HG03439 (cell line): ENCODE measurements at regions not wholly inside any gene's neighbourhood (a gene's known extent, or its start where the extent isn't known, plus 50 kb on each side); places are given as distances from the start of the nearest gene placed in this dataset.

ENCODE experiments used
- ATAC-seq: cut with Tn5 transposase; IDR thresholded peaks from one replicate; pipeline ENCODE4 v1.9.1; 2021; ENCODE audit warnings: mild to moderate bottlenecking, moderate library complexity; ENCODE audit not compliant: unreplicated experiment

- ATAC-seq = no peak
Observed at GRCh38 chr9:28547527-28547926, 974.2 kb upstream of the C9orf72 start.

- no peak for ATAC-seq
Observed at GRCh38 chr9:28563291-28563934, 990.1 kb upstream of the C9orf72 start.

- ATAC-seq = no peak
Observed at GRCh38 chr9:28583832-28584231, 1010.6 kb upstream of the C9orf72 start.

DNA sequence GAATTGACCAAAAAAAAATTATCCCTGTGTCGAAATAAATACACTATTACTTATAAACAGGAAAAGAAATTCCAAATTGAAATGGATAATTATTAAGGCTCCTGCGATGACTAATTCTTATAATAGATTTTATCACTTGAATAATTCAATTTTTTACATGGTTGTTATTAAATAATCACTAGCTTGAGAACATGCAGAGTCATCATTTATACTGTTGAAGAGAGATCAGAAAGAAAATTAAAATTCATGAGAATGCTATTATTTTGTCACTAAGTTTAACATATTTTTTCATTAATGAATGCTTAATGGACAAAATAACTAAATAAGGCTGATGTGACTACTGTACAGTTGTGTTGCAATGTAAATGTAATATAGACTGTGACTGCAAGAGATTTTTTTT is 1011.3 kb upstream of the C9orf72 start:
- no peak for ATAC-seq

GRCh38 chr9:28587052-28587451 is 1013.8 kb upstream of the C9orf72 start:
- ATAC-seq = no peak

DNA sequence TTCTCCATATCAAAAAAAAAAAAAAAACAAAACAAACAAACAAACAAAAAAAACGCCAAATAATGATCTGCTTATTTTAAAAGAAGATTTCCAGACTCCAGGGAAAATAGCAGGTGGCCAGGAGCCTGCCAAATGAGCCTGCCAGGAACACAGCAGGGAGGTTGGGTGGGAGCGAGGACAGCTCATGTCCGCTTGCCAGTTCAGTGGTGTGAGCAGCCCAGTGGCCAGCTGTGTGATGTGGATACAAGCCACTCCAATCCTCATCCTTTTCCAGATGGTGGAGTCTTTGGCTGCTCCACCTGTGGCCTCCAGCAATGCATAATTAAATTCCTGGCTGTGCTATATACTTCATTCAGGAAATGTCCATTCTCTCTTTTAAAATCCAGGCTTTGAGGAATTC is 1025.1 kb upstream of the C9orf72 start:
- no peak for ATAC-seq

DNA sequence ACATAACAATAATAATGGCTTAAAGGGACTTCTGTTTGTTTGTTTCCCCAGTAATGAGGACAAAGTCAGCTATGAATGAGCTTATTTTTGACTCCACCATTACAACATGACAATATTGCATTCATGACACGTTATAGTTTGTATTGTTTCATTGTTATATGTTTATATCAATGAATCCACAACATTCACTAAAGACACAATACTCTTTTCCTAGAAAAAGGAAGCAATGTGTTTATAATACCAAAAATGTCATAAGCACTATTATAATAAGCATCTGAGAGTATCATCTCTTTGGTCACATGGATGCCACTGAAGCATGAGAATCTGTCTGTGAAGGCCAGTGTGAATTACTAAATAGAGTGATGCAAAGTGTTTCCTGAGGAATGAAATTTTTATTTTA is 1026.9 kb upstream of the C9orf72 start:
- no peak for ATAC-seq

DNA sequence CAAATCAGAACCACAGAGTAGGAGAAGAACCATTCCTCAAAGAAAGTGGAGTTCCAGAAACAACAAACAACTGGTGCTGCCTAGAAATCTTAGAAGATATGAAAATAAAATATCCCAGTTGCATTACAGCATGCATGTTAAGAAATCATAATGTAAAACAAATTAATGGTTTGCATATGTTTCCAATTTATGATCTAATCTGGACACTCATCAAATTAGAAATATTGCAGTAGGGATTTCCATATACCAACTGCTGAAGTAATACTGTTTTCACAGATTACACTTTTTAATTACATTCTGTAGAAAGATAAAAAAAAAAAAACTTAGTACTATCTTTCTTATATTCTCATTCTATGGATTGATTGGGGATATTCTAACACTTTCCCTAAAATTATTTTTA is 1034.6 kb upstream of the C9orf72 start:
- no peak for ATAC-seq

DNA sequence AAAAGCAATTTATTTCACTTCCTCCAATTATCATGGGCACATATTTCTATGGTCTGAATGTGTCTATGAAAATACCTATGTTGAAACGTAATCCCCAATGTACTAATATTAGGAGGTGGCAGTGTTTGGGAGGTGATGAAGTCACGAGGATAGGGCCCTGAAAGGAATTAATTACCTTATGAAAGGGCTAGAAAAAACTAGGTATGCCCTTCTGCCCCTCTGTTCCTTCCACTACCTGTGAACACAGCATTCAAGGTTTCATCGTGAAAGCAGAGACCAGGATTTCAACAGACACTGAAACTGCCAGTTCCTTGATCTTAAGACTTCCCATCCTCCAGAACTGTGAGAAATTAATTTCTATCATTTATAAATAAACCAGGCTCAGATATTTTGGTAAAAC is 1037.1 kb upstream of the C9orf72 start:
- no peak for ATAC-seq

- ATAC-seq = no peak
Observed at GRCh38 chr9:28616310-28616709, 1043.0 kb upstream of the C9orf72 start.

DNA sequence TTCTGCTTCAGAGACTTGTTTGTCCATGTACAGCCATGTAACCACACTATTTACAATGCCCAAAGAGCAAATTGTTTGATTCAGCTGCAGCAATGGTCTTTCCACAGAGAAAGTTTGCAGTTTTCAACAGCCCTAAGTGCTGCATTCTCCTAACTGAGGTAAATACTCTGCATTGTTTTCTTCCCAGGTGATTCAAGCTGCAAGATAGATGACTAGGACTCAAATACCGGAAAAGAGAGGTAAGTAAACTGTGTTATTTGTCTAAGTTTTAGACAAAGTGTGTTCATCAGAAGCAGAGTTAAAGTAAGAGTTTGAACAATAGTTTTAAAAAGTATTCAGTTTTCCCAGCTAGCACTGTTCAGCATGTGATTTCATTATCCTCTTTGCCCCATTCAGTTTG is 1046.7 kb upstream of the C9orf72 start:
- ATAC-seq = no peak

DNA sequence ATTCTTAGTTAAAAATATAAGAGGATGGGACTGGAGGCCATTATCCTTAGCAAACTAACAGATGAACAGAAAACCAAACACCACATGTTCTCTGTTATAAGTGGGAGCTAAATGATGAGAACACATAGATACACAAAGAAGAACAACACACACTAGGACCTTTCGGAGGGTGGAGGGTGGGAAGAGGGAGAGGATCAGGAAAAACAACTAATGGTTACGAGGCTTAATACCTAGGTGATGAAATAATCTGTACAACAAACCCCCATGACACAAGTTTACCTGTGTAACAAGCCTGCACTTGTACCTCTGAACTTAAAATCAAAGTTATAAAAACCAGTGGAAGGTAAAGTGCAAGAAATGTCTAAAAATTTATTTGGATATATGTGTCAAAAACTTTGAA is 1047.4 kb upstream of the C9orf72 start:
- ATAC-seq = no peak

- no peak for ATAC-seq
Observed at GRCh38 chr9:28624771-28625170, 1051.5 kb upstream of the C9orf72 start.

DNA sequence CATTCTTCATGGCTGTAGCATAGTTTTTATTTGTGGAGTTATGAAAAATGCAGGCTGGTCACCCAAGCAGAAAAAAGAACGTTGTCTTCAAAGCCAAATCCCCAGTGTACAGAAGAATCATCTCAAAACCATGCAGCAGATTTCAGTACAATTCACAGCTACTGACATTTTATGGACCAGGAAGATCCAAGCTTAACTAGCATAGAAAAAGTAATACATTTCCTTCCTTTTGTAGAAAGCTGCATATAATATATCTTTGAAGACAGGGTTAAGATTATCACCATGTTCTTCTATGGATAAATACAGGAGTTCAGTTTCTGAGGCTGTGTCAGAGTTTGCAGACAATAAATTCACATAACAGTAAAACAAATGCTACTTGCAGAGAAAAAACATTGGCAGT is 1054.8 kb upstream of the C9orf72 start:
- no peak for ATAC-seq

- no peak for ATAC-seq
Observed at GRCh38 chr9:28648723-28649122, 1075.4 kb upstream of the C9orf72 start.

DNA sequence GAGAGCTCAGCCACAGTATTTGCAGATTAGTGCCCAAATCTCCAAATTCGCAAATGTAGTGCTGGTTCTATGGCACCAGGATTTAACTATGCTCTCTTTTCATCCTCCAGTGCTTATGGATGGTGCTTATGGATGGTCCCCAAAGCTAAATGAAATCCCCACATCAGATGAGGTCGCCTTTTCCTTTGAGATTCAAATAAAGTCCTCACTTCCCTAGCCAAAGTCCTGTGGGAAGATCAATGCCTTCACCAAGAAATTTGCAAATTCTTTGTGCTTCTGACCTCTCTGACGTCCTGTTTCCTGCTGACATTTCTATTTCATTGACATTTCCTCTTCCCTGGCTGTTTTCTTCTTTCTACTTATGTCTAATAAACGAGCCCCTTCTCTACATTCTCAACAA is 1077.0 kb upstream of the C9orf72 start:
- ATAC-seq = no peak

DNA sequence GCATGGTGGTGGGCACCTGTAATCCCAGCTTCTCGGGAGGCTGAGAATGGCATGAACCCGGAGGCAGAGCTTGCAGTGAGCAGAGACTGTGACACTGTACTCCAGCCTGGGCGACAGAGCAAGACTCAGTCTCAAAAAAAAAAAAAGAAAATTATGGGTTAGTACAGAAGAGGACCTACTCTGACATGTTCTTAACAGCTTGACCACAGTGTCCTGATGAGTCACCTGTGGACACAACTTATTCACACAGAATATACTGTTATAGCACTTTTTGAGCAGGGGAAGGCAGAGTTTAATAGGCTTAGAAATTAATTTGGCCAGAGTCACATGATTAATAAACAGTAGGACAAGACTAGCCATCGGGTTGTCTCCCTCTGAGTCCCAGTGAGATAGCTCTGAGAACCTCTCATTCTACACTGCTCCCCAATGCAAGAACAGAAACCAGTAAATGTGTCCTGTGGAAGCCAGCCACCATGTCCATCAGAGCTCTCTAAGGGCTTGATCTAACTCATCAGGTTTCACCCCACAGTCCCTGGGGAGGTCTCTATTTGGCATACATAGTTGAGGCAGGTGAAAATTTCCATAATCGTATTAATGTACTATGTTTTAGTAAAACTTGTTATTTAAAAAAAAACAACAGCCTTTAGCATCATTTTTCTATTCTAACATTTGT is 1077.9 kb upstream of the C9orf72 start:
- ATAC-seq = no peak

DNA sequence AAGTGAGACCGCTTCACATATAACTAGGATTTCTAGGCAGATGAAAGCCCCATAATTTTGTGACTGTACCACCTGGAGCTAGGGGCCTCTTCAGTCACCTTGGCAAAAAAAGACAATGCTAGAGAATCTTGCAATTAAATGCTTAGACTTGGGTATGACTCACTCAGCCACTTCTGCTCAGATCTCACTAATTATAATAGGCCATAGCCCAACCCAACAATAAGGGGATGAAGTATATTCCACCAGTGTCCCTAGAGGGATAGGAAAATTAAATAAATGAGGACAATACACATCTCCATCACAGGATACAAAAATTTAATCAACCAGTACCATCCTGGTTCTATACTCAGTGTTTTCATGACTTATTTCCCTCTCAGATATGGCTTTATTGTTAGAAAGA is 1079.9 kb upstream of the C9orf72 start:
- no peak for ATAC-seq

GRCh38 chr9:28656727-28657126 is 1083.4 kb upstream of the C9orf72 start:
- no peak for ATAC-seq

DNA sequence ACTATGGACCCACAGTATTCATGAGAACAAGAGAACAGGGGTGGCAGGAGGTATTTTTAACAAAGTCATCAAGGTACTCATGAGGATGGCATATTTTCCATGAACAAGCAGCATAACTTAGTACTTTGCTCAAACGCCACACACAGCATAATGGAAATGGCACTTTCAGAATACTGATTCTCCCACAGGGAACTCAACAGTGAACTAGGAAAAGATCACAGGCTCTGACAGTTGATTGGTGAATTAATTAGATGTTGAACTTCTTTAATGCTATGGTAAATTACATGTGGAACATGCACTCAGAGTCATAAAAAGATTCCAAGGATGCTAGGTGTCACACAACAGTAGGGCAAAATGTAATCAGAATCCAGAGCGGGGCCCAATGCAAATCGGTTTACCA is 1088.6 kb upstream of the C9orf72 start:
- ATAC-seq = no peak

DNA sequence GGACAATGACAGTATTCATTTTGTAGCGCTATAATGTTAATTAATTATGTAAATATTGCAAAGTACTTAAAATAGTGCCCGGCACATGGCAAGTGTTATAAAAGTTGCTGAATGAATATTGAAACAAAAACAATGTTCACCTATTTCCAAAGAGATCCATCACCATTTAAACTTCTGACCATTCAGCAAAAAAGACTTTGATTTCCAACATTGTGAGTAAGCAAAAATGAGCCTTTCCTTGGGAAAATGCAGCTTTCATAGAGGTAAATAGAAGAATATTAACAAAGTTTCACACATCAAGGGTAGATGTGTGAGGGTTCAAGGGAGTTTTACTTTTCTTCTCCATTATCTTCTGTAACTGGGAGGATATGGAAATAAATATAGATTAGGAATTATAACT is 1089.4 kb upstream of the C9orf72 start:
- ATAC-seq = no peak

- ATAC-seq = peak; percentile 70
Observed at GRCh38 chr9:28668158-28668557, 1094.9 kb upstream of the C9orf72 start.

DNA sequence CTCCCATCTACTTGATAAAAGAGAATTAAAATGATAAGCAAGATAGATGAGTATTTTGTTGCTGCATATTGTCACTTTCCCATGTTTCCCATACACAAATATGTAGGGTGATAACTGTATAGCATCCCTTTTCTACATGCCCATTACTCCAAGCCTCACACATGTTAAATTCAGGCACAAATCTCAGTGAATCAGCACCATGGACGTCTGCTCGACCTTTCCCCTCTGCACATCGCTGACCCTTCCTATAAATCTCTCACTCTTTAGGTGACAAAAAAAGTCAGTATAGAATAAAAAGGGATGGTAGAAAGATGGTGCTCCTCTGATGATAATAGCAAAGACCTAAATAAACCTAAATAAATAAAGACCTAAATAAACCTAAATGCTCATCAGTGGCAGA is 1097.7 kb upstream of the C9orf72 start:
- ATAC-seq = no peak
